Esophagus muscularis mucosa (tissue), 3 donors: ENCODE measurements at regions not wholly inside any gene's neighbourhood (a gene's known extent, or its start where the extent isn't known, plus 50 kb on each side); places are given as distances from the start of the nearest gene placed in this dataset.

Source experiments
- EP300 ChIP-seq: sonication (generic); formaldehyde crosslinking; IDR thresholded peaks from one replicate; pipeline ENCODE4 v1.6.1; 2017; ENCODE audit warnings: antibody characterized with exemption
- TF ChIP-seq, protein P1 (sequence below), 3 experiments: fragments of 200-600 bp in 2 of 3; fragments of 450-650 bp in 1 of 3; sonication (generic) in 2 of 3; IDR thresholded peaks; one replicate each; pipeline ENCODE4 v1.5.1; 2017 to 2019; ENCODE audit warnings: antibody characterized with exemption in 3 of 3, mild to moderate bottlenecking in 2 of 3, moderate library complexity in 1 of 3

GRCh38 chr1:195185736-195186135 is 1422.5 kb downstream of the KCNT2 start:
- TF ChIP-seq, protein P1, sequence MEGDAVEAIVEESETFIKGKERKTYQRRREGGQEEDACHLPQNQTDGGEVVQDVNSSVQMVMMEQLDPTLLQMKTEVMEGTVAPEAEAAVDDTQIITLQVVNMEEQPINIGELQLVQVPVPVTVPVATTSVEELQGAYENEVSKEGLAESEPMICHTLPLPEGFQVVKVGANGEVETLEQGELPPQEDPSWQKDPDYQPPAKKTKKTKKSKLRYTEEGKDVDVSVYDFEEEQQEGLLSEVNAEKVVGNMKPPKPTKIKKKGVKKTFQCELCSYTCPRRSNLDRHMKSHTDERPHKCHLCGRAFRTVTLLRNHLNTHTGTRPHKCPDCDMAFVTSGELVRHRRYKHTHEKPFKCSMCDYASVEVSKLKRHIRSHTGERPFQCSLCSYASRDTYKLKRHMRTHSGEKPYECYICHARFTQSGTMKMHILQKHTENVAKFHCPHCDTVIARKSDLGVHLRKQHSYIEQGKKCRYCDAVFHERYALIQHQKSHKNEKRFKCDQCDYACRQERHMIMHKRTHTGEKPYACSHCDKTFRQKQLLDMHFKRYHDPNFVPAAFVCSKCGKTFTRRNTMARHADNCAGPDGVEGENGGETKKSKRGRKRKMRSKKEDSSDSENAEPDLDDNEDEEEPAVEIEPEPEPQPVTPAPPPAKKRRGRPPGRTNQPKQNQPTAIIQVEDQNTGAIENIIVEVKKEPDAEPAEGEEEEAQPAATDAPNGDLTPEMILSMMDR (IDR thresholded peaks at IDR 0.05): no peak
- no peak for TF ChIP-seq EP300
